Choroid plexus epithelial cell (primary cell): ENCODE measurements at regions not wholly inside any gene's neighbourhood (a gene's known extent, or its start where the extent isn't known, plus 50 kb on each side); places are given as distances from the start of the nearest gene placed in this dataset.

Experiments used
- DNase-seq: peaks from one replicate; pipeline ENCODE4 v3.0.0-alpha.2; 2010; ENCODE audit warnings: low read depth
- H3K4me3 ChIP-seq: 2 replicates; pipeline ENCODE4 v1.5.1; 2011; ENCODE audit warnings: low read depth, mild to moderate bottlenecking, control low read depth, low read length, moderate library complexity
- CTCF ChIP-seq: conservative IDR thresholded peaks from 2 replicates; pipeline ENCODE4 v1.5.1; 2011; ENCODE audit warnings: low read depth, mild to moderate bottlenecking, control low read depth, inconsistent platforms, low read length, moderate library complexity

- H3K4me3 ChIP-seq = no peak overlapping the region
- TF ChIP-seq CTCF = no peak
- no peak for DNase-seq
These were observed 247.2 kb upstream of the ADGRL3 start for GRCh38 chr4:60952921-60953320.

- no peak for TF ChIP-seq CTCF
- DNase-seq = no peak
- no peak overlapping the region for H3K4me3 ChIP-seq
These were observed 246.3 kb upstream of the ADGRL3 start for GRCh38 chr4:60953826-60954225.

GRCh38 chr4:60962286-60962685 is 237.8 kb upstream of the ADGRL3 start:
- DNase-seq = peak; percentile 4
- peak; percentile 17 for TF ChIP-seq CTCF
- no peak overlapping the region for H3K4me3 ChIP-seq

GRCh38 chr4:60981534-60981933 is 218.6 kb upstream of the ADGRL3 start:
- TF ChIP-seq CTCF = no peak
- no peak for DNase-seq

GRCh38 chr4:60989141-60989540 is 211.0 kb upstream of the ADGRL3 start:
- H3K4me3 ChIP-seq = no peak overlapping the region
- DNase-seq = no peak
- TF ChIP-seq CTCF = no peak

More at GRCh38 chr4:60981534-60981933, 218.6 kb upstream of the ADGRL3 start:
- no peak overlapping the region for H3K4me3 ChIP-seq

GRCh38 chr4:60992037-60992436 is 208.1 kb upstream of the ADGRL3 start:
- TF ChIP-seq CTCF = no peak
- DNase-seq = peak; percentile 40
- no peak overlapping the region for H3K4me3 ChIP-seq

- TF ChIP-seq CTCF = no peak
- DNase-seq = peak; percentile 39
- no peak overlapping the region for H3K4me3 ChIP-seq
These were observed 196.8 kb upstream of the ADGRL3 start for GRCh38 chr4:61003301-61003700.
